Suprapubic skin (tissue), 4 donors: ENCODE measurements at regions not wholly inside any gene's neighbourhood (a gene's known extent, or its start where the extent isn't known, plus 50 kb on each side); places are given as distances from the start of the nearest gene placed in this dataset.

Experiments
- DNase-seq, 2 donors: peaks; one replicate each; pipeline ENCODE4 v3.0.0-alpha.2; 2019; ENCODE audit warnings: low spot score in 2 of 2
- H3K27ac ChIP-seq: fragments of 200-600 bp; sonication (generic); one replicate; pipeline ENCODE4 v1.5.1; 2019
- H3K27me3 ChIP-seq: fragments of 200-600 bp; sonication (generic); one replicate; pipeline ENCODE4 v1.5.1; 2019
- H3K36me3 ChIP-seq: fragments of 200-600 bp; sonication (generic); one replicate; pipeline ENCODE4 v1.5.1; 2019
- H3K4me1 ChIP-seq: fragments of 200-600 bp; sonication (generic); one replicate; pipeline ENCODE4 v1.5.1; 2019
- H3K4me3 ChIP-seq: fragments of 200-600 bp; sonication (generic); one replicate; pipeline ENCODE4 v1.5.1; 2019; ENCODE audit warnings: mild to moderate bottlenecking
- H3K9me3 ChIP-seq: fragments of 200-600 bp; sonication (generic); one replicate; pipeline ENCODE4 v1.5.1; 2019
- EP300 ChIP-seq: sonication (generic); formaldehyde crosslinking; IDR thresholded peaks from one replicate; pipeline ENCODE4 v1.6.1; 2017; ENCODE audit warnings: antibody characterized with exemption
- POLR2A ChIP-seq, 2 donors: fragments of 450-650 bp; IDR thresholded peaks; one replicate each; pipeline ENCODE4 v1.6.1; 2017; ENCODE audit warnings: antibody characterized with exemption in 2 of 2, mild to moderate bottlenecking in 2 of 2, moderate library complexity in 2 of 2
- POLR2AphosphoS5 ChIP-seq, 3 donors: sonication (generic); formaldehyde crosslinking; IDR thresholded peaks; one replicate each; pipeline ENCODE4 v1.6.1; 2017; ENCODE audit warnings: antibody characterized with exemption in 3 of 3
- WGBS: methylation state at CpG from one replicate; pipeline ENCODE4 v1.1.5; 2018; 5-methylcytosine and 5-hydroxymethylcytosine counted together
- TF ChIP-seq, protein P1 (sequence below), 2 donors: fragments of 200-600 bp in 1 of 2; fragments of 450-650 bp in 1 of 2; sonication (generic) in 1 of 2; IDR thresholded peaks; one replicate each; pipeline ENCODE4 v1.5.1; 2016 to 2019; ENCODE audit warnings: antibody characterized with exemption in 2 of 2, mild to moderate bottlenecking in 1 of 2, moderate library complexity in 1 of 2

GRCh38 chr3:35946121-35946853 lies 307.0 kb downstream of the ARPP21 start:
- no peak overlapping the region for H3K4me3 ChIP-seq
- TF ChIP-seq, protein P1, sequence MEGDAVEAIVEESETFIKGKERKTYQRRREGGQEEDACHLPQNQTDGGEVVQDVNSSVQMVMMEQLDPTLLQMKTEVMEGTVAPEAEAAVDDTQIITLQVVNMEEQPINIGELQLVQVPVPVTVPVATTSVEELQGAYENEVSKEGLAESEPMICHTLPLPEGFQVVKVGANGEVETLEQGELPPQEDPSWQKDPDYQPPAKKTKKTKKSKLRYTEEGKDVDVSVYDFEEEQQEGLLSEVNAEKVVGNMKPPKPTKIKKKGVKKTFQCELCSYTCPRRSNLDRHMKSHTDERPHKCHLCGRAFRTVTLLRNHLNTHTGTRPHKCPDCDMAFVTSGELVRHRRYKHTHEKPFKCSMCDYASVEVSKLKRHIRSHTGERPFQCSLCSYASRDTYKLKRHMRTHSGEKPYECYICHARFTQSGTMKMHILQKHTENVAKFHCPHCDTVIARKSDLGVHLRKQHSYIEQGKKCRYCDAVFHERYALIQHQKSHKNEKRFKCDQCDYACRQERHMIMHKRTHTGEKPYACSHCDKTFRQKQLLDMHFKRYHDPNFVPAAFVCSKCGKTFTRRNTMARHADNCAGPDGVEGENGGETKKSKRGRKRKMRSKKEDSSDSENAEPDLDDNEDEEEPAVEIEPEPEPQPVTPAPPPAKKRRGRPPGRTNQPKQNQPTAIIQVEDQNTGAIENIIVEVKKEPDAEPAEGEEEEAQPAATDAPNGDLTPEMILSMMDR (IDR thresholded peaks at IDR 0.05): no peak
- TF ChIP-seq POLR2A (IDR thresholded peaks at IDR 0.05) (no peak), POLR2AphosphoS5 (IDR thresholded peaks at IDR 0.05) (no peak), EP300 (no peak)
- H3K36me3 ChIP-seq: no peaks in the 10 kb centered on the region
- no peaks in the 10 kb centered on the region for H3K9me3 ChIP-seq
- H3K27me3 ChIP-seq: no peaks in the 10 kb centered on the region
- 35% methylated on average over 8 of the region's 8 CpGs for WGBS
- H3K27ac ChIP-seq: no peak overlapping the region
- H3K4me1 ChIP-seq: no peaks in the 10 kb centered on the region
- DNase-seq: no peak

GRCh38 chr3:35946854-35947515 lies 307.7 kb downstream of the ARPP21 start:
- H3K27ac ChIP-seq: no peak overlapping the region
- H3K4me1 ChIP-seq: no peaks in the 10 kb centered on the region
- WGBS: 86% methylated on average over 2 of the region's 2 CpGs
- no peaks in the 10 kb centered on the region for H3K9me3 ChIP-seq
- DNase-seq: no peak
- no peaks in the 10 kb centered on the region for H3K36me3 ChIP-seq
- no peak overlapping the region for H3K4me3 ChIP-seq
- TF ChIP-seq EP300 (no peak), POLR2A (IDR thresholded peaks at IDR 0.05) (no peak), POLR2AphosphoS5 (IDR thresholded peaks at IDR 0.05) (no peak)
- TF ChIP-seq, protein P1 (IDR thresholded peaks at IDR 0.05): no peak
- H3K27me3 ChIP-seq: no peaks in the 10 kb centered on the region

DNA sequence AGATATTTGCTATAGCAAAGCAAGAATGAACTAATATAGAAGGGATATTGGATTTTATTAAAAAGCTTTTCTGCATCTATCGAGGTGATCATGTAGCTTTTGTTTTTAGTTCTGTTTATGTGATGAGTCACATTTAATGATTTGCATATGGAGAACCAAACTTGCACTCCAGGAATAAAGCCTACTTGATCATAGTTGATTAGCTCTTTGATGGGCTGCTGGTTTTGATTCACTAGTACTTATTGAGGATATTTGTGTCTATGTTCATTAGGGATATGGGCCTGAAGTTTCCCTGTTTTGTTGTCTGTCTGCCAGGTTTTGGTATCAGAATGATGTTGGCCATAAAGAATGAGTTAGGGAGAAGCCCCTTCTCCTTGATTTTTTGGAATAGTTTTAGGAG lies 310.7 kb downstream of the ARPP21 start:
- Histone ChIP-seq H3K4me3 (no peak overlapping the region), H3K27me3 (no peaks in the 10 kb centered on the region), H3K4me1 (no peaks in the 10 kb centered on the region), H3K27ac (no peak overlapping the region), H3K36me3 (no peaks in the 10 kb centered on the region), H3K9me3 (no peaks in the 10 kb centered on the region)
- TF ChIP-seq, protein P1 (IDR thresholded peaks at IDR 0.05): no peak
- TF ChIP-seq POLR2A (IDR thresholded peaks at IDR 0.05) (no peak), POLR2AphosphoS5 (IDR thresholded peaks at IDR 0.05) (no peak), EP300 (no peak)
- WGBS: 43% methylated on average over 1 of the region's 1 CpG
- DNase-seq: no peak

GRCh38 chr3:35954413-35954812 lies 315.1 kb downstream of the ARPP21 start:
- no peak for TF ChIP-seq EP300
- no peak for TF ChIP-seq POLR2A (IDR thresholded peaks at IDR 0.05)
- TF ChIP-seq POLR2AphosphoS5 (IDR thresholded peaks at IDR 0.05): no peak
- TF ChIP-seq, protein P1 (IDR thresholded peaks at IDR 0.05): no peak
- Histone ChIP-seq H3K9me3 (peaks cover 5% of the 10 kb centered on the region), H3K4me1 (no peaks in the 10 kb centered on the region), H3K4me3 (no peak overlapping the region), H3K27ac (no peak overlapping the region), H3K36me3 (no peaks in the 10 kb centered on the region), H3K27me3 (no peaks in the 10 kb centered on the region)
- DNase-seq: no peak

GRCh38 chr3:35965908-35966307 lies 326.6 kb downstream of the ARPP21 start:
- WGBS: 7% methylated on average over 2 of the region's 2 CpGs
- H3K36me3 ChIP-seq: no peaks in the 10 kb centered on the region
- H3K4me1 ChIP-seq: no peaks in the 10 kb centered on the region
- no peak for DNase-seq
- TF ChIP-seq POLR2A (IDR thresholded peaks at IDR 0.05): no peak
- TF ChIP-seq, protein P1 (IDR thresholded peaks at IDR 0.05): peak in 1 of 2 donors; percentile 23
- no peaks in the 10 kb centered on the region for H3K9me3 ChIP-seq
- H3K4me3 ChIP-seq: no peak overlapping the region
- H3K27me3 ChIP-seq: no peaks in the 10 kb centered on the region
- no peak overlapping the region for H3K27ac ChIP-seq
